ENCODE measurements at regions not wholly inside any gene's neighbourhood (a gene's known extent, or its start where the extent isn't known, plus 50 kb on each side); places are given as distances from the start of the nearest gene placed in this dataset.

DNA sequence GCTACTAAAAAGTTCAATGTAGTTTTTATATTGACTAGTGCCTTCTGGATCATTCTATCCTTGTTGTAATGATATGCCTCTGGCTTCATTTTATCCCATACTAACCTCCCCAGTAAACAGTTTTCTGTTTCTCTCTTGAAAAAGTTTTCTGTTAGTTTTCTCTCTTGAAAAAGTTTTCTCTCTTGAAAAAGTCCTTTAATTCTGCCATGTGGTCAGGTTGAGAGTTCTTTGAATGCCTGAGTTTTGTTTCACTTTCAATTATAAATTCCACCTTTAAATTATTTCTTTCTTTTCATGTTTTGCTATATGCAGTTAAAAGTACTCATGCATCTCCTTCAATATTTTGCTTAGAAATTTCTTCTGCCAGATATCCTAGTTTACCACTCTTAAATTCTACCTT is 1139.6 kb downstream of the STPG2 start:
- no peak overlapping the region for H2AFZ ChIP-seq (ENCODE audit: low read depth, low read length)
- no peaks in the 10 kb centered on the region for H3K4me1 ChIP-seq (ENCODE audit: control insufficient read depth, extremely low read depth, insufficient read depth, low read length)
- no peak overlapping the region for H3K9ac ChIP-seq (replicated peaks; ENCODE audit: extremely low read depth, insufficient read depth, low read length)
- H4K20me1 ChIP-seq (replicated peaks; ENCODE audit: control insufficient read depth, extremely low read depth, insufficient read depth, low read length) = no peaks in the 10 kb centered on the region
- H3K4me3 ChIP-seq (replicated peaks in 1 of 3; ENCODE audit: insufficient read depth in 1 of 3, low read depth in 1 of 3, low read length in 3 of 3) = no peak overlapping the region
- H3K79me2 ChIP-seq (ENCODE audit: control insufficient read depth, insufficient read depth, low read length) = no peaks in the 10 kb centered on the region
- no peaks in the 10 kb centered on the region for H3K27me3 ChIP-seq (ENCODE audit: control insufficient read depth in 2 of 2, insufficient read depth in 2 of 2, low read length in 2 of 2)
- POLR2A ChIA-PET = no interaction called here
- H3K4me2 ChIP-seq (ENCODE audit: insufficient read depth, low read length) = no peak overlapping the region
- H3K27ac ChIP-seq (ENCODE audit: insufficient read depth, low read depth, low read length) = no peak overlapping the region
- DNase-seq (ENCODE audit: low read depth, low spot score) (no peak), FAIRE-seq (no peak)
- BruUV-seq (replicated peaks) = no TSS peak
- no peaks in the 10 kb centered on the region for H3K9me1 ChIP-seq (replicated peaks; ENCODE audit: control insufficient read depth, extremely low read depth, insufficient read depth, low read length)
- no peaks in the 10 kb centered on the region for H3K36me3 ChIP-seq (ENCODE audit: control insufficient read depth in 2 of 2, extremely low read depth in 1 of 2, insufficient read depth in 2 of 2, low read length in 2 of 2)
- dilution Hi-C loops (cut with MboI; ENCODE audit: extremely low pct_ligation_motif_present, low sequenced_read_pairs) = no loop called here
- CTCF ChIA-PET = no interaction called here
- H3K9me3 ChIP-seq (replicated peaks; ENCODE audit: control insufficient read depth, insufficient read depth, low read length) = no peaks in the 10 kb centered on the region
- TF ChIP-seq EZH2 (IDR thresholded peaks at IDR 0.05; ENCODE audit: borderline replicate concordance, low read depth, low read length, severe bottlenecking) (no peak), MAX (IDR thresholded peaks at IDR 0.05; ENCODE audit: insufficient read depth, insufficient read length) (no peak), FOS (IDR thresholded peaks at IDR 0.05; ENCODE audit: borderline replicate concordance, insufficient read depth, low read length) (no peak), POLR2AphosphoS5 (IDR thresholded peaks at IDR 0.05; ENCODE audit: insufficient read depth, low read depth, low read length) (no peak), POLR2A (IDR thresholded peaks at IDR 0.05; ENCODE audit: low read depth, low read length) (no peak), GATA2 (IDR thresholded peaks at IDR 0.05; ENCODE audit: insufficient read depth, insufficient read length, low read depth, low read length) (no peak), JUN (IDR thresholded peaks at IDR 0.05; ENCODE audit: borderline replicate concordance, insufficient read depth, insufficient read length, low read depth) (no peak), MYC (IDR thresholded peaks at IDR 0.05; ENCODE audit: low read depth, low read length) (no peak)
- TF ChIP-seq, protein P1, sequence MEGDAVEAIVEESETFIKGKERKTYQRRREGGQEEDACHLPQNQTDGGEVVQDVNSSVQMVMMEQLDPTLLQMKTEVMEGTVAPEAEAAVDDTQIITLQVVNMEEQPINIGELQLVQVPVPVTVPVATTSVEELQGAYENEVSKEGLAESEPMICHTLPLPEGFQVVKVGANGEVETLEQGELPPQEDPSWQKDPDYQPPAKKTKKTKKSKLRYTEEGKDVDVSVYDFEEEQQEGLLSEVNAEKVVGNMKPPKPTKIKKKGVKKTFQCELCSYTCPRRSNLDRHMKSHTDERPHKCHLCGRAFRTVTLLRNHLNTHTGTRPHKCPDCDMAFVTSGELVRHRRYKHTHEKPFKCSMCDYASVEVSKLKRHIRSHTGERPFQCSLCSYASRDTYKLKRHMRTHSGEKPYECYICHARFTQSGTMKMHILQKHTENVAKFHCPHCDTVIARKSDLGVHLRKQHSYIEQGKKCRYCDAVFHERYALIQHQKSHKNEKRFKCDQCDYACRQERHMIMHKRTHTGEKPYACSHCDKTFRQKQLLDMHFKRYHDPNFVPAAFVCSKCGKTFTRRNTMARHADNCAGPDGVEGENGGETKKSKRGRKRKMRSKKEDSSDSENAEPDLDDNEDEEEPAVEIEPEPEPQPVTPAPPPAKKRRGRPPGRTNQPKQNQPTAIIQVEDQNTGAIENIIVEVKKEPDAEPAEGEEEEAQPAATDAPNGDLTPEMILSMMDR (IDR thresholded peaks at IDR 0.05; ENCODE audit: extremely low read depth in 1 of 2, insufficient read depth in 1 of 2, low read depth in 1 of 2, low read length in 2 of 2) = no peak
- intact Hi-C loops (cut with micrococcal nuclease) = no loop called here
